HL-60 (cell line): ENCODE measurements at regions not wholly inside any gene's neighbourhood (a gene's known extent, or its start where the extent isn't known, plus 50 kb on each side); places are given as distances from the start of the nearest gene placed in this dataset.

ENCODE experiments used
- DNase-seq, 2 experiments: peaks; one replicate each; pipeline ENCODE4 v3.0.0-alpha.2; 2010 to 2020; ENCODE audit warnings: low read depth in 1 of 2, low spot score in 1 of 2
- H3K27ac ChIP-seq: fragments of 250-450 bp; sonication (Bioruptor Pico); replicated peaks from 2 replicates; pipeline ENCODE4 v1.5.1; 2020; ENCODE audit warnings: mild to moderate bottlenecking, moderate library complexity
- H3K27me3 ChIP-seq: fragments of 250-450 bp; sonication (Bioruptor Pico); 2 replicates; pipeline ENCODE4 v1.5.1; 2021; ENCODE audit warnings: mild to moderate bottlenecking, moderate library complexity; ENCODE audit not compliant: insufficient read depth, poor library complexity, severe bottlenecking
- H3K4me3 ChIP-seq: replicated peaks from 2 replicates; pipeline ENCODE4 v1.5.1; 2011; ENCODE audit warnings: mild to moderate bottlenecking, control low read depth, low read length; ENCODE audit not compliant: insufficient read depth
- CTCF ChIP-seq: IDR thresholded peaks from one replicate; pipeline ENCODE4 v1.5.1; 2011; ENCODE audit warnings: low read length, control low read depth, inconsistent platforms; ENCODE audit not compliant: insufficient read depth
- GABPA ChIP-seq: IDR thresholded peaks from 2 replicates; pipeline ENCODE4 v1.6.1; 2012; ENCODE audit warnings: low read depth
- POLR2AphosphoS5 ChIP-seq: IDR thresholded peaks from 2 replicates; pipeline ENCODE4 v1.6.1; 2012; ENCODE audit warnings: low read depth
- REST ChIP-seq: IDR thresholded peaks from 2 replicates; pipeline ENCODE4 v1.6.1; 2012; ENCODE audit warnings: low read depth; ENCODE audit not compliant: insufficient replicate concordance
- SPI1 ChIP-seq: IDR thresholded peaks from 2 replicates; pipeline ENCODE4 v1.6.1; 2012; ENCODE audit warnings: low read depth, mild to moderate bottlenecking, borderline replicate concordance

GRCh38 chr10:6719561-6719960 lies 139.5 kb upstream of the PRKCQ start:
- TF ChIP-seq CTCF (no peak), SPI1 (no peak), POLR2AphosphoS5 (no peak), REST (no peak), GABPA (no peak)
- Histone ChIP-seq H3K27me3 (no peaks in the 10 kb centered on the region), H3K27ac (no peak overlapping the region), H3K4me3 (no peak overlapping the region)
- no peak for DNase-seq

DNA sequence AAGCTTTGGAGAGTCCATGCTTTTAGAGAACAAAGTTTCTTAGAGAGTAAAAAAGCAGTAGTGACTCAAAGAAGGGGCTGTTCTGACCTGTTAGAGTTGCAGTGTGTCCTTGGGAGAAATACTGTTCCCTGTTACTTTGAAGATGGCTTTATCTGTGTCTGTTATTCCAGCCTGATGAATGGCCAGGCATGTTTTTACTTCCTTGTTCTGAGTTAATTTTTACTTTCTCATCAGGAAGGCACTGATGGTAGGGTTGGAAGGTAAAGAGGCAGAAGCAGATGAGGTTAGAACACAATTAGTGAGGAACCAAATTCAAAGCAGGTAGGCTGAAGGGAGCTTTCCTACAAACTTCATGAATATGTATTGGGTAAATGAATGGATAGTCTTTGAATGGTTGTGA lies 138.5 kb upstream of the PRKCQ start:
- no peaks in the 10 kb centered on the region for H3K27me3 ChIP-seq
- TF ChIP-seq SPI1, result no peak
- no peak for TF ChIP-seq POLR2AphosphoS5
- TF ChIP-seq GABPA, result no peak
- TF ChIP-seq REST, result no peak
- no peak for TF ChIP-seq CTCF
- DNase-seq, result no peak
- no peak overlapping the region for H3K4me3 ChIP-seq
- H3K27ac ChIP-seq, result no peak overlapping the region

DNA sequence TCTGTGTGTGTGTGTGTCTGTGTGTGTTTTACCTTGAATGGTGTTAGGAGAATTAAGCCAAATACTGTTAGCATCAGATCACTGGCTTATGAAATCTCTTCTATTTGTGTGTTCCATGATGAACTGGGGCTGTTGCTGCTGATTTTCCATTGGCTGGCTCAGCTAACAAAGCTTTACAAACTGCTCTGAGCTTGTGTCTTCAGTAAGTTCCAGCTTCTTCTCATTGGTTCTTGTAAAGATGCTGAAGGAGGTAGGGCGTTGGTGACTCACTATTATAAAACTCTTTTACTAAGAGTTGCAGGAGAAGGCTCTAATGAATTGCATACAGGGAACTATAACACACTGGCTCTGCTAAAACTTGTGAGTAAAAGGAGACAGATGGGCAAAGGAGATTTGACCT lies 136.4 kb upstream of the PRKCQ start:
- no peak for DNase-seq
- no peak for TF ChIP-seq POLR2AphosphoS5
- TF ChIP-seq CTCF, result no peak
- TF ChIP-seq SPI1, result no peak
- TF ChIP-seq GABPA, result no peak
- TF ChIP-seq REST, result no peak
- Histone ChIP-seq H3K4me3 (no peak overlapping the region), H3K27ac (no peak overlapping the region), H3K27me3 (no peaks in the 10 kb centered on the region)
